IPS DF 19.7 (cell line): ENCODE measurements at regions not wholly inside any gene's neighbourhood (a gene's known extent, or its start where the extent isn't known, plus 50 kb on each side); places are given as distances from the start of the nearest gene placed in this dataset.

Experiments
- DNase-seq: peaks from one replicate; pipeline ENCODE4 v3.0.0-alpha.2; 2013; ENCODE audit warnings: low read depth, low spot score

DNA sequence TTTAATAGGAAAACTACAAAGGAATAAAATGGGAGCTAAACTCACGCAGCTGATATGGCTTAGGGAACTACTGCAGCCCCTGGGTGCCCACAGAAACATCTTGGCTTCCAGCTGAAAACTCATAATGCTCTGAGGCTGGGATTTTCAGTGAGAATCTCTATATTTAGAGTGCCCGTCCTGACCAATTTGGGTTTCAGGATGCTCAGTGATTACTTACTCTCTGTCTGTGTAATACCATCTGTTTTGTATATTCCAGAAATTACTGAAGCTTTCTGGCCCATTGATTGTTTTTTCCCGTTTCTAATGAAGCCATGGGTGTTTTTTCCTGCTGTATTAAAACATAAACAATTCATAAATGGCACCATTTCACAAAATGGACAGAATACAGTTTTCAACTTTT lies 50.6 kb upstream of the ZNF385D start:
- DNase-seq: no peak

DNA sequence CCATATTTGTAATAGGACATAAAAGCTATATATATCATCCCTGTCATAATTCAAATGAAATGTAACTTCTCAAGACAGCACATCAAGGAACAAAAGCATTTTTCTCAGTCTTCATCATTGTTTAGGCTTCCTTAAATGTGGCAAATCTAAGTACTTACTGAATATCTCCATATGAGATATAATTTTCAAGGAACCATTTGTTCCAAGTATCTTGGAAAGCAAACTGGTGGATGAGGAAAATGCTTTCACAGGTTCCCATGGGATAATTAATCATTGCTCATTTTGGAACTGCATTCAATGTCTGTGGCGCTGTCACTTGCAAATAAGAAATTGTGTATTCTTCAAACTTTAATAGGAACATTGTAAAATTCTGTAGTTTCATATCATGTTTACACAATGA lies 52.6 kb upstream of the ZNF385D start:
- no peak for DNase-seq

DNA sequence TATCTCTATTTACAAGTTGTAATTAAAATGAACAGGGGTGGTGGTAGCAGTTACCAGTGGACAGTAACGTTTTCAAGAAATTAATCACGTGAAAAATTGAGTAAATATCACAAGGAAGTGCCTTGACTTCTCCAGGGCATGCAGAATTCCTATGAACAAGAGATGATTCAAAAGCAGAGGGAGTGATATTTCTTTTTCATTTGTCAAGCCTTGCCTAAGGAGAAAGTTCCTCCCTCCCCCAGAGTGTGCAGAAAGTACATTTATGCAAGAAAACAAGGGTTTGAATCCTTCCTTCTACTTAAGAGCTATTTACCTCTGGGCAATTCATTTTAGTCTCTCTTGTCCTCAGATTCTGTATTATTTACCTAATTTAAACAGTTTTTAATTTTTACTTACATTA lies 53.3 kb upstream of the ZNF385D start:
- DNase-seq: no peak

DNA sequence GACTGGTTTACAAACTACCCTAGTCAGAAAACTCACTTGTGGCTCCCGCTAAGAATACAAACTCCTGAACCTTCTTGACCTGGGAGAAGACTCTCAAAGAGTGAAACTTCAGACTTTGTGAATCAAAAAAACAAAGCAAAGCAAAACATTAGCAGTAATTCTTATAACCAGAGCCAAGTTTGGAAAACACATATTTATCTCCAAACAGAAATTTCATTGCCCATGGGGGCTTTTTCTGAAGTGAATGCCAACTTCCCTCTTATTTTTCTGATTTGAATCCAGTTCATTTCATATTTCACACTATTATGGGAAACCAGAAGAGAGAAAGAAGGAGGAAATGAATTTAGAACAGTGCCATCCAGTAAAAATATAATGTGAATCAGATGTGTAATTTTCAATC lies 55.7 kb upstream of the ZNF385D start:
- DNase-seq: no peak

DNA sequence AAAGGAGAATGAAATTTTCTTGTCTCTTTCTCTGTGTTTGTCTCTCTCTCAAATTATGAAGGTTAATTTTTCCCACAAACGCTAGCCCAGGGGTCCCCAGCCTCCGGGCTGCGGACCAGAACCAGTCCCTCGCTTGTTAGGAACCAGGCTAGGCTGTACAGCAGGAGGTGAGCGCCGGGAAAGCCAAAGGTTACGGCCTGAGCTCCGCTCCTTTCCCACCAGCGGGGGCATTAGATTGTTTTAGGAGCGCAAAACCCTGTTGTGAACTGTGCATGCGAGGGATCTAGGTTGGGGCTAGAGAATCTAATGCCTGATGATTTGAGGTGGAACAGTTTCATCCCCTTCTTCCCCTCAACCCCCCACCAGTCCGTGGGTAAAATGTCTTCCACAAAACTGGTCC lies 74.7 kb upstream of the ZNF385D start:
- DNase-seq: no peak

DNA sequence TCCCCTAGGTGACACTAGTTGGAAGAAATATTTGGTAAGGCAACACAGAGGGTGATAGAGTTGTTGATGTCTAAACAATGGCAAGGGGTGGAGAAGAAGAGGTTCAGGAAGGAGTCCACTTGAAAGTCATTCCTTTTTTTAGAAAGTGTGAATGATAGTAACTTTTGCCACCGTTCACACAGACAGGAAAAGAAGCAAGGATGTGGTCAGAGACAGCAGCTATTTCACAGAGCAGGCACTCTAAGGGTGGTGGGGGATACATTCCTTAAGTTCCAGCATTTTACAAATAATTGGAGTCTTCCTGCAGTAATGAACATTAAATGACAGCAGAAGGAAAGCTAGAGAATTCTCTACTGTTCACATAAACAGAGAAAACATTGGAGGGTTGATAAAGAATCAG lies 75.4 kb upstream of the ZNF385D start:
- DNase-seq: no peak

DNA sequence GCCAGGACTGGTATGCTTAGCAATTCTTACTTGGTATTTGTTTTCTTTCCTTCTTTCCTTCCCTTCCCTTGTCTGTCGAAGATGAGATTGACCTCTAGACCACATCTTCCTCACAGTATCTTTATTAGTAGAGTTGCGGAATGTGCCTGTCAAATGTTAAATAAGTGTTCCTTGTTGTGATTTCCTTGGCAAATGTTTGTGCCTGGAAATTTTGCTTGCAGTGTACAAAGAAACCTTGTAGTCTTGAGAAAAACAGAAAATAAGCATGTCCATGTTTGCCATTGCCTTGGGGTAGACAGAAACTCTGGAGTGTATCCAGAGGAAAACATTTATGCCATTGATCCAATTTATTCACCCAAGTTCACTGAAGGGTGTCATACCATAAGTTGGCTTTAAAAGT lies 79.5 kb upstream of the ZNF385D start:
- no peak for DNase-seq

DNA sequence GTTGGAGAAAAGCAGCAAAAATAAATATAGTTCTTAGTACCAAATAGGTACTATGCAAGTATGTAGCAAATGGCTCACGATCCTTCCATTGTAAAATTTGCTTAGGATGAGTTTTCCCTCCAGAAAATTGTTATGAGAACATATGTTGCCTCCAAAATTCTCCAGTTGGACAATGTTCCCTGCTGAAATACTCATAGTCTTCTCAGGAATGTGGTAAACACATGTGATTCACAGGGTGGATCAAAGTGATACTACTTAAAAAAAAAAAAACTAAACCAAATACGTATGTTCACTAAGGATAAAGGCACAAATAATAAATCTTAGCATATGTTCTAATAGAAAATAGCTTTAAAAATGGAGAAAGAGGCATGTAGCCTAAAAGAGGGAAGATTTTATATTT lies 84.3 kb upstream of the ZNF385D start:
- no peak for DNase-seq

DNA sequence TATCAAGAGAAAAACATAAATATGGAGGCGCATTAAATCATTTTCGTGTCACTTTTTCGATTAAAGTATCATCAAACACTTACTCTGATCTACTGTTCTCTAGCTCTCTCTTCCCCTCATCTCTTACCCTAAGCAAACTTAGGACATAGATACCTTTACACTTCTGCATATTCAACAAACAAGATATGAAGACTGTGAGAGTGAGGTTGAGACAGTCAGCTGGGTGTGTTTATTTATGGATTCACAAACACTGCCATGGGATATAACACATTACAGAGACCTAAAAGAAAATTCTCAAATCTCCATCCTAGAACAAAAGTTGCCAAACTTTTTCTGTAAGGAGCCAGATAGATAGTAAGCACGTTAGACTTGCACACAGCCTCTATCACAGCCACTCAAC lies 85.2 kb upstream of the ZNF385D start:
- no peak for DNase-seq

DNA sequence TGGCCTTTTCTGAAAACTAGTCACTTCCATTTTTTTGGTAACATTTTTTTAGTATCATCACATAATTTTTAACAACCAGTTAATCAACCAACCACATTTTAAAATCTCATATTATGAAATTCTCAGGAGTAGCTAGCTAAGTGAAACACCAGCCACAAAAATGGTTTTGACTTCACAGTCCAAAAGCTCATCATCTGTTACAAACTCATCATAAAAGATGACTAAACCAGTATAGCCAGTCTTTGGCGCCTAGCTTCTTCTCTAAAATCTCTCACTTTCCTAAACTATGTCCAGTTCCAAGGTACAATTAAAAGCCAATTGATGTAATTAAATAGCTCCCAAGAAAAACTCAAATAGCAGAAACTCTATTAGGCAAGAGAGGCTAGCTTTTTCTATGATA lies 88.2 kb upstream of the ZNF385D start:
- no peak for DNase-seq

DNA sequence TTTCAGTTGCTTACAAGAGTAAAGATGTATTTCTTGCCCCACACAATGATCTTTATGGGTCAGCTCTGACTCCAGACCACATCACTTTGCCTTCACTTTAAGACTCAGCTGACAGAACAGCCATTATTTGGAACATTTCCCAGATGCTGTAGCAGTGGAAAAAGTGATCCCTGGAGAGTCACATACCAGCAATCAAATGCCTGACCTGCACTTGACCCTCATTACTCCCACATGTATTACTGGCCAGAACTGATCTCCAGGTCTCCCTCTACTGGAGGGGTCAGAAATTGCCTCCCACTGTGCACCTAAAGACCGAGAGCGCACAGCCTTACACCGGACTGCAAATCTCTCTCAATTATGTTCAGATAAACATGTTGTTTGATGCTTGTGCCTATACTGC lies 88.6 kb upstream of the ZNF385D start:
- DNase-seq: peak; percentile 35

DNA sequence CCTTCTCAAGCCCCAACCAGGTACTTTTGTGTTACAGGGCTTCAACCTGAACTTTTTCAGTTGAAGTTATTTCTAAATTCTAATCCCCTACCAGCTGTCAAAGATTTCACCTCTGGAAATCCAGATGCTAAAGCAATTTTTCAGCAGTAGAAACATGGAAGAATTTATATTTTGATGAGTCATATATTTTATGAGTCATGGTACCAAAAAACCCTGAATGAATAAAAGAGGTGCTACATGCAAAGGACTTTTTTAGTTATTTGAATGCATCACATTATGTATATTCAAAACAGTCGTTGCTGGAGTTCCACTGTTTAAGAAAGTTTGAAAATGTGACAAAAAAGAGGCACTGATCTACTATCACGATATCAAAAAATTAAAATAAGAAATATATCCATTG lies 96.0 kb upstream of the ZNF385D start:
- DNase-seq: no peak

DNA sequence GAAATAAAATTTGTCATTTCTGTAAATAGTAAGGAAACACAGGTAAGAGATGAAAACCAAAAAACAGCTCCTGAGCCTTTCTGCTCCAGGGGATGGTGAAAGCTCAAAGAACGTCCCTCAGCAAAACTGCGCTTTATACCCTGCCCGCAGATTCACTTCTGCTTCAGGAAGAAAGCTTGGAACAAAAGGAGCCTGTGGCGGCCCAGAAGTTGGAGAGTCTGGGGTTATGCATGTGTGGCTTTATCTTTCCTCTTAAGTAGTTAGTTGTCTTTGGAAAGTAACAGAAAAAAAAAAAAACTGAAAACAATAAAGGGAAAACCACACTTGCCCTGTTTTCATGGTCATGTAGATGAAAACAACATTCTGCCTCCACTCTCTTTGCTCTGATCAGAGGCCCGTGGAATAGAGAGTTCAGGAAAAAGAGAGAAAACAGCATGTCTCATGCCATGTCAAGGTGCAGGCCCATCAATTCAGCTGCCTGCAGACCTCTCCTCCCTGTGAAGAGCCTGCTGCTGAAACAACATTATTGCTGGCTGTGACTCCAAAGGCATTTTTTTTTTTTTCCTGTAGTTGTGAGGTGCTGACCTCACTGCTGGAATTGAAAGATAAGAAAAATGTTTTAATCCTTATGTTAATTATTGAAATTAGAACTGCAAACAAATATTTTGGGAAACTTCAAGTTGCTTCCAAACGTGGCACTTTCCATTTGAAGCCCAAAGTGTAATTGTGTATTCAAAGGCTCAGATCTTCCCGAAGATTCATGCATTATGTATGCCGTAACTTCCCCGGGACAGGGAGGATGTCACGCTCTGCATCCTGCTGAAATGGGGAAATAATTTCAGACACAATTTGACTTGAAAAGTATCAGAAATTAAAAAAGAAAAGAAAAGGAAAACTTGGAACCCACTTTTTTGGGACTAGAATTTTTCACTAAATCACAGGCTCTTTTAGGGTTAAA lies 108.4 kb upstream of the ZNF385D start:
- no peak for DNase-seq

DNA sequence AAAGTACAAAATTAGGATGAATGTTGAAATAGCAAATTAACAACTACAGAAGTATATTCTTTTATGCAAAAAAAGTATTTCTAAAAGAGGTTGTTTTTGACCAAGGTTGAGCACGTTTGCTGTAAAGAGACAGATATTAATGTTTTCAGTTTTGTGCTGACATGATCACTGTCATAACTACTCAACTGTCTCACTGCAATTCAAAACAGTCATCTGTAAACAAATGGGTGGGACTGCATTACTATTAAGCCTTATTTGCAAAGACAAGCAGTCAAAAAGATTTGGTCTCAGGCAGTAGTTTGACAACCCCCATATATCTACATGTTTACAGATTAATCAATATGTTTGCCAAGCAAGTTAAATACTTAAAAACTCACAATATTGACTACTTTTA lies 109.1 kb upstream of the ZNF385D start:
- no peak for DNase-seq

DNA sequence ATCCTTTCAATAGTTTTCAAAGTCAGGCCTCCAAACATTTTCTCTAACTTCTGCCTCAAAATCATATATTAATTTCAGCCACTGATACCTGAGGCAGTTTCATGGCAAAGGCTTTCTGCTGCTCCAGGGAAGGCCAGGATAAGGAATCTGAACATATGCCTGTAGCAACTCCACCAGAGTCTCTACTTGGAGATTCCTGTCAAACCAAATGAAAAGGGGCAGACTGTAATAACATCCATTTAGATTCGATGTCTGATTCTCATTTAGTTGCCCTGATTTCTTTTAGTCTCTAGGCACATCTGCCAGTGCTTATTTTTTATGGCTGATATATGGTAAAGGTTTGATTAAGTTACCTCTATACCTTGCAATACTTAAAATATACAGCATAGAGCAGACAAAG lies 109.6 kb upstream of the ZNF385D start:
- no peak for DNase-seq

DNA sequence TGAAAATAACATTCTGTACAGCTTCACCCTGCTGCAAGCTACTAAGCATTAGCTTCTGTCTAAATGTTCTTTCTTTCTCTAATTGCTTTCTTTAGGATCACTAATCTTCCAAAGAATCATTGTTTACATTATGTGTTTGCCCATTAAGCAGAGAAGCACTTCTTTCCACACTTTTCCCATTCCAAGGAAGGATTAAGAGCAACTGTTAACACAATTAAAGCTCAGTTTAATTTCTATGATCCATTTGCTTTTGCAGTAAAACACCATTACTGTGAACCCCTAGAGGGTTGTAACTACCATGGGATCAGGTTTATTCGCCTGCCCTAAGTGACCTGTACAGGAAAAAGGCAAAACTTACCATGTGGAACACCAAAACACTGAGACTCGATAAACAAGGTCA lies 125.8 kb upstream of the ZNF385D start:
- DNase-seq: no peak

DNA sequence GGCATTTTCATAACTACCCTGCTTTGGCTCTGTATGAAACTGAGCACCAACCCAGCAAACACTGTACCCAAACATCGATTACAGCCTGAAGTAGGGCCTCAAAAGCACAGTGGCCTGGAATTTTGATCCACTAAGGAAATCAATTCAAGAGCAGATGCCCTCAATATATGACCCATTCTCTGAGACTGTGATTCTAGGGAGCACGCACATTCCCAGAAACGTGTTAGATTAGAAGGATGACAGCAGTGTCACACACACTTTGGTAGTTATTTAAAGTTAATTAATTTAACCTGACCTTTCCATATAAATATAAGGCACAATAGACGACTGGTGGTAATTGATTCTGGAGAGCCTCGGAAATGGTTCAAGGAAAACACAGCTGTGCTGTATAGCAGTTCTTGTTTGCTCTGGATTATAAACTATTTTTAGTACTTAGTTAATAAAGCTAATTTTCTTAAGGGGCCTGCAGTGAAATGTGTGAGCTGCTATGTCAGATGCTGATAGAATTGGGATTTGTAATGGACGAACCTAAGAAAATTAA lies 126.3 kb upstream of the ZNF385D start:
- DNase-seq: no peak

DNA sequence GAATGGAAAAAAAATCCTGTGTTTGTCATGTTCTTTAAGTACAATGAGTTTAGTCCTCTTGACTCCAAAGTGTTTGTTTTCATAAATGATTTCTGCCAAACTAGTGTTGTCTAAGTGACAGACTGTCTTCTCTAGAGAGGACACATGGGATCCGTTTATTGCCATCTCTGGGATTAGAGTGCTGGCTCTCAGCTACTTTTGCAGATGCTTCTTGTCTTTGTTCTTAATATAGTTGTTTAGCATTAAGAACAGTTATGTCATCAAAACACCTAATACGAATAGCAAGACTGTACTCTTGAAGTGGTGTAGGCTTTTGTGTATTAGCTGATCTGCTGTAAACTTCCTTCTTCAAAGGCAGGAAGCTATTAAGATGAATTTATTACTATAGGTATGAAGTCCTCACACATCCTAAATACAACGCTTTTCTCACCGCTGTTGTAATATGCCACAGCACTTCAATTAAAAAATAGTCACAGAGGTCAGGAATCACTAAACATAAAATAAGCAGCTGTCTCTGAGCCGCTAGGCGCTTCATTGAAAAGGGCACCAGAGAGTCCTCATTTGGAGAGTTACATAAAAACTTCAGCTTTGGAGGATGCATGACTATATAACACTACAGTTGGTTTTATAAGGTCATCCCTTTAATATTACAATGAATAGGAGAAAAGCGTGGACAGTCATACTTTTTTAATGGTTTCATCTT lies 128.3 kb upstream of the ZNF385D start:
- DNase-seq: no peak

DNA sequence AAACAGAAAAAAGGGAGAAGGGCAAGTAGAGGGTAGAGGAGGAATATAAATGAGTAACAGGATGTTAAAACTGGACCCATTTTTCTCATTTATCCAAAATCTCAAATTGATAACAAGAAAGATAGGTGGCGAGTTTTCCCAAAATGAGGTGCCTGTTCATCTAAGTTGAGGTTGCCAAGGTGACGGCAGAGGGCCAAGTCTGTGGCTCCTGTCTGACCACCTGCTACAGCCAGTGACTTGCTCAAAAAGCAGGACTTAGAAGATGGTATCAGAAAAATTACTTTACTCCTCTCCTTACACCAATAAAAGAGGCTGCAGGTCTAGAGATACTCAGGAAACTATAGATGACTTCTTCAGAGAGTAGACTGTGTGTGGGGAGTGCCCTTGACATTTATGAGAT lies 137.6 kb upstream of the ZNF385D start:
- DNase-seq: no peak

DNA sequence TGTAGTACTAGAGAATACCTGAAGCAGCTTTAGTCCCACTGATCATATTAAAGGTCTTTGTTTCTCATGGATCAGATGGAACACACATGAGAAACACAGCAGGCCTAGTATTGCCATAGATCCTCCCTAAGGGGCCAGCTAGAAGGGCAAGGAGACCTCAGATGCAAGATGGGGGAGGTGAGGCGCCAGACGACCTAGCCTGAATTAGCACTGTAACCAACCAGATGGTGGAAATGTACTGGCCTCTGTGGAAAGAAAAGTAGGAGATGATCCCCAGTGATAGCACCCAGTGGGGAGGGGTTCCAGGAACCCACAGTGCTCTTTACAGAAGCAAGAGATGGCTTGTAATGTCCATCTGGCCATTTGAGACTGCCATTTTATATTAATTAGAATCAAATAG lies 138.2 kb upstream of the ZNF385D start:
- no peak for DNase-seq

DNA sequence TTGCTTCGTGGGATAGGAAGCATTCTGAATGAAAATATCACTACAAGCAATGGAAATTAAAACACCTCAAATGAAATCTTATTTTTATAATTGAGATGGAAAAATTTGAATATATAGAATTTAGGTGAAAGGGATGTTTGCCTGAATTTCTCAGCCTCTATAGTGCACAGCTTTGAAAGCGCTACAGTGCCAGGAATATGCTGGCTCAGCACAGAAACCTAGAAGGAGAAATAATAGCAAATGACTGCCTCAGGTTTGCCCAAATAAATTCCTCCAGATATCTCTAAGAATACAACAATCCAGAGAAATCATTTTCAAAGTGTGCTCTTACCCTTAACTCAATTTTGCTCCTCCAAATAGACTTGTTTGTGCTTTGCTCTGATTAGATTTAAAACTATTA lies 141.1 kb upstream of the ZNF385D start:
- DNase-seq: no peak

DNA sequence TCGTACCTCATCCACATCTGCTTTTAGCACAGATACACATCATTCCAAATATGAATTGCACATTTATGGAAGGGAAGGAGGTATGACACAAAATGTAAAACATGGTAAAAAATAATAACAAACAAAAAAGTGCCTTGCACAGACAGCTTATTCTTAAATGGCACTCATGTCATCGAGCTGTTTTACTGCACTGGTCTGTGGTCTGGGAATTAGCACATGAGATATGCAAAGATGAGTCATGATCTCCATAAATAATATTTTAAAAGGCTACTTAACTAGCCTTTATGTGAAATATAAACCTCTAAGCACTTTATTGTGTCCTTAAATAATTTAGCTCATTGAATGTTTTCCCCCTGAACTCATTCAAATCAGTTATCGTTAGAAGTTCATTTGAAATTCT lies 142.2 kb upstream of the ZNF385D start:
- no peak for DNase-seq
